ENCODE measurements at regions not wholly inside any gene's neighbourhood (a gene's known extent, or its start where the extent isn't known, plus 50 kb on each side); places are given as distances from the start of the nearest gene placed in this dataset.

GRCh38 chr12:125688881-125689280, 623.6 kb downstream of the AACS start:
- no peak for TF ChIP-seq CTCF (IDR thresholded peaks at IDR 0.05)
- no peak for TF ChIP-seq EZH2 (IDR thresholded peaks at IDR 0.05)
